NCI-H1436 (cell line): ENCODE measurements at regions not wholly inside any gene's neighbourhood (a gene's known extent, or its start where the extent isn't known, plus 50 kb on each side); places are given as distances from the start of the nearest gene placed in this dataset.

ENCODE experiments used
- DNase-seq: peaks from one replicate; lab custom pipeline; 2025; lab: John Stamatoyannopoulos, UW

- DNase-seq: no peak
Measured at GRCh38 chr2:13102397-13103063, 385.8 kb downstream of the TRIB2 start.

- DNase-seq: no peak
Measured at GRCh38 chr2:13103151-13103550, 386.4 kb downstream of the TRIB2 start.

- DNase-seq: no peak
Measured at GRCh38 chr2:13103778-13104493, 387.2 kb downstream of the TRIB2 start.

- DNase-seq: no peak
Measured at GRCh38 chr2:13104723-13105122, 388.0 kb downstream of the TRIB2 start.

GRCh38 chr2:13106302-13106701 is 389.6 kb downstream of the TRIB2 start:
- DNase-seq: no peak

GRCh38 chr2:13109516-13109915 is 392.8 kb downstream of the TRIB2 start:
- DNase-seq: no peak

GRCh38 chr2:13110825-13111224 is 394.1 kb downstream of the TRIB2 start:
- DNase-seq: no peak

- DNase-seq: no peak
Measured at GRCh38 chr2:13113002-13113401, 396.3 kb downstream of the TRIB2 start.

- no peak for DNase-seq
Measured at GRCh38 chr2:13114391-13114790, 397.7 kb downstream of the TRIB2 start.

- DNase-seq: no peak
Measured at GRCh38 chr2:13115643-13116042, 398.9 kb downstream of the TRIB2 start.

- no peak for DNase-seq
Measured at GRCh38 chr2:13121096-13121495, 404.4 kb downstream of the TRIB2 start.

GRCh38 chr2:13128139-13128538 is 411.4 kb downstream of the TRIB2 start:
- DNase-seq: no peak

- DNase-seq: no peak
Measured at GRCh38 chr2:13135369-13135768, 418.6 kb downstream of the TRIB2 start.

GRCh38 chr2:13135856-13136255 is 419.1 kb downstream of the TRIB2 start:
- no peak for DNase-seq

GRCh38 chr2:13137679-13138078 is 420.9 kb downstream of the TRIB2 start:
- no peak for DNase-seq

- DNase-seq: no peak
Measured at GRCh38 chr2:13141315-13141714, 424.6 kb downstream of the TRIB2 start.

GRCh38 chr2:13143451-13143850 is 426.7 kb downstream of the TRIB2 start:
- no peak for DNase-seq

- DNase-seq: no peak
Measured at GRCh38 chr2:13156916-13157315, 440.2 kb downstream of the TRIB2 start.

GRCh38 chr2:13158466-13158865 is 441.7 kb downstream of the TRIB2 start:
- DNase-seq: no peak

- DNase-seq: no peak
Measured at GRCh38 chr2:13180729-13181128, 464.0 kb downstream of the TRIB2 start.

GRCh38 chr2:13193075-13193474 is 476.3 kb downstream of the TRIB2 start:
- DNase-seq: peak; percentile 8

- peak; percentile 4 for DNase-seq
Measured at GRCh38 chr2:13193900-13194299, 477.2 kb downstream of the TRIB2 start.

GRCh38 chr2:13195270-13195669 is 478.5 kb downstream of the TRIB2 start:
- DNase-seq: no peak

- DNase-seq: no peak
Measured at GRCh38 chr2:13197248-13197647, 480.5 kb downstream of the TRIB2 start.
